GM10248 (cell line): ENCODE measurements at regions not wholly inside any gene's neighbourhood (a gene's known extent, or its start where the extent isn't known, plus 50 kb on each side); places are given as distances from the start of the nearest gene placed in this dataset.

Source experiments
- CTCF ChIA-PET: fragments of 300-600 bp; sonication (Branson Sonifier 250); formaldehyde crosslinking; extraction: SDS; loops from one replicate; lab custom pipeline; 2021; ENCODE audit warnings: antibody characterized with exemption; lab: Yijun Ruan, JAX
- POLR2A ChIA-PET: fragments of 350-650 bp; sonication (Branson Sonifier 250); formaldehyde crosslinking; extraction: SDS; loops from one replicate; lab custom pipeline; 2020; ENCODE audit warnings: antibody characterized with exemption; lab: Yijun Ruan, JAX
- DNase-seq: peaks from one replicate; pipeline ENCODE4 v3.0.0; 2012; ENCODE audit errors: extremely low spot score
- CTCF ChIP-seq: IDR thresholded peaks from 2 replicates; pipeline ENCODE4 v1.5.1; 2012; ENCODE audit warnings: mild to moderate bottlenecking, low read depth; ENCODE audit errors: extremely low read depth, missing control alignments, control extremely low read depth

- CTCF ChIA-PET, result interaction anchor here (0.8 to 1.3 kb wide), 3 partner anchors 9 to 12 kb away, joined by 3 to 6 read pairs (median 3); no protein-coding TSS in a partner anchor
- no peak for DNase-seq
- no peak for TF ChIP-seq CTCF
- POLR2A ChIA-PET, result no interaction called here
These were observed 538.8 kb upstream of the ZNF717 start for GRCh38 chr3:76324101-76324500.

GRCh38 chr3:76345878-76346277, 560.5 kb upstream of the ZNF717 start:
- TF ChIP-seq CTCF, result no peak
- ChIA-PET POLR2A (no interaction called here), CTCF (interaction anchor here (1.1 kb wide), 1 partner anchor 14 kb away, joined by 3 read pairs; no protein-coding TSS in a partner anchor)
- DNase-seq, result no peak

DNA sequence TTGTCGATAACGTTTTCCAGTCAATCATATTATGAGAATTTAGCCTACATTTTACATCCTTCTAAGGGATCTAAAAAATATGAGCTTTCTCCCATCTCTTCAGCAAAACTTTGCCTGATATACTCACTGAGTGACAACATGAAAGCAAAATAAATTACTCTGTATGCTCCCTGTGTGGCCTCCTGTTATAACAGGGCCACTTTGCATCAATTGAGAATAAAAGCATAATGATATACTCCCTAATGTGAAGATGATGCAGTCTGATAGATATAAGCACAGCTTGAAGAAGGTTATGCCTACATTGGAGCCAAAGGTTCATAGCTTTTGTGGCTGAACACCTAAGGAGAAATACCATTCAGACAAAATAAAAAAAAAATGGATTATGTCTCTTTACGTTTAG, 561.3 kb upstream of the ZNF717 start:
- ChIA-PET CTCF (interaction anchor here (1.1 kb wide), 1 partner anchor 13 kb away, joined by 3 read pairs; no protein-coding TSS in a partner anchor), POLR2A (no interaction called here)
- no peak for TF ChIP-seq CTCF
- DNase-seq, result no peak

DNA sequence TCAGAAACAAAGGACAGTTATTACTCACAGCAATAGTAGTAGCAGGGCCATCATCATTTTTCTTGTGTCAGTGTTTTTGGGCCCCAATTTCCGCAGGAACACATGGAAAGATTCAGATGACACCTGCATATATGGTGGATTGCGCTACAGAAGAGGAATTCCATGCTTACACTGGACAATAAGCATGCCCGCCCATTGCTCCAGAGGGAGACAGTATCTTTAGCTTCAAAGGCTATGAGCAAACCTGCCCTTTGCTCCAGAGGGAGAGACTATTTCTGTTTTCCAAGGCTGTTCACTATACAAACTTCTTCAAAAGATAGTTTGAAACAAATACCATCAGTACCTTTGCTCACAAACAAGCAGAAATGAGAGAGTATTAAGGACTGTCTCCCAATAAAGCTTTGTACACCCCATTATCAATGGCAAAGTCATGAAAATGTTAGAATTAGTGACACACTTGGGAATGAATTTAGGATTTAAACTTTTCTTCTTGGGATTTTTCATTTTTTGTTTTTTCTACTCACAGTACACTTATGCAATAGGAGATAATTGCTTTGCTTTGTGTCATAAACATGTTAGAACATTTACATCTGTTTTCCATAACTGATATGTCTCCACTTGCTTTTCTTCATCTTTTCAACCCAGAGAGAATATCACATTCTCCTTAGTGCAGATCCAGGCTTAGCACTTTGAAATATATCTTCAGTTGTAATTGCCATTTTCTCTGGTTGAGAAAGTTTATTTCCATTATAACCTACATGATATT, 564.5 kb upstream of the ZNF717 start:
- no peak for DNase-seq
- POLR2A ChIA-PET, result no interaction called here
- no peak for TF ChIP-seq CTCF
- CTCF ChIA-PET, result interaction anchor here (1.1 kb wide), 1 partner anchor 10 kb away, joined by 4 read pairs; no protein-coding TSS in a partner anchor

- DNase-seq, result no peak
- no peak for TF ChIP-seq CTCF
- ChIA-PET POLR2A (no interaction called here), CTCF (no interaction called here)
These were observed 566.7 kb upstream of the ZNF717 start for GRCh38 chr3:76352051-76352450.

DNA sequence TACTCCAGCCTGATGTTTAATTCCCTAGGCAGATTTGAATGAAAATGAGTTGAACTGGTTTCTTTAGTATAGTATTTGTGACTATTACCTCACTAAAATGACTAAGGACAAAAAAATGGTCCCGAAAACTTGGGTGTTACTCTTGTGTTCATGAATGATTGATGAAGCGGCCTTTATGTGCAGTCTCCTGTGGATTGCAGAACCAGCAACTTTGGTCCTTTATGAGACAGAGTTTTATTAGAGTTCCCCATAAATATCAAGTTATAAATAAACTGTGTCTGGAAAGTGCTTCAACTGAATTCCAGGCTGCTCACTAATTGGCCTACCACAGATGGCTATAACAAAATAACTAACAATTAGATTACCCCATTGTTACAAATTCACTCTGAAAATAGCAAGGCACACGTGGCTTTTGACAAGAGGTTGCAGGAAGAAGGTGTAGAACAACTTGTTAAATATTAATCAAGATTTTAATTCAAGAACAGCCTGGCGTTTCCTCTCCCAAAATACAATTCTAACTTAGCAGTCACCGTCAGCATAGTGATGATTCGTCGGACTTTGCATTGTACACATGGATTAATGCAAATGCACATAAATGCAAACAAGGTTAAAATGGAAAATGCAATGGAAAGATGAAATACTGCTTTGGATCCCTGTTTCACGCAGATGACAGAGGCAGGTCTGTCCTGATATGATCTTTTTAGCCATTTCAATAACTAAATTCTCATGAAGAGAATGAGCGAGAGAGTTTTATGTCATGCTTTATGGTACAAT, 567.3 kb upstream of the ZNF717 start:
- DNase-seq, result no peak
- no peak for TF ChIP-seq CTCF
- ChIA-PET CTCF (no interaction called here), POLR2A (no interaction called here)
